ENCODE measurements at regions not wholly inside any gene's neighbourhood (a gene's known extent, or its start where the extent isn't known, plus 50 kb on each side); places are given as distances from the start of the nearest gene placed in this dataset.

DNA sequence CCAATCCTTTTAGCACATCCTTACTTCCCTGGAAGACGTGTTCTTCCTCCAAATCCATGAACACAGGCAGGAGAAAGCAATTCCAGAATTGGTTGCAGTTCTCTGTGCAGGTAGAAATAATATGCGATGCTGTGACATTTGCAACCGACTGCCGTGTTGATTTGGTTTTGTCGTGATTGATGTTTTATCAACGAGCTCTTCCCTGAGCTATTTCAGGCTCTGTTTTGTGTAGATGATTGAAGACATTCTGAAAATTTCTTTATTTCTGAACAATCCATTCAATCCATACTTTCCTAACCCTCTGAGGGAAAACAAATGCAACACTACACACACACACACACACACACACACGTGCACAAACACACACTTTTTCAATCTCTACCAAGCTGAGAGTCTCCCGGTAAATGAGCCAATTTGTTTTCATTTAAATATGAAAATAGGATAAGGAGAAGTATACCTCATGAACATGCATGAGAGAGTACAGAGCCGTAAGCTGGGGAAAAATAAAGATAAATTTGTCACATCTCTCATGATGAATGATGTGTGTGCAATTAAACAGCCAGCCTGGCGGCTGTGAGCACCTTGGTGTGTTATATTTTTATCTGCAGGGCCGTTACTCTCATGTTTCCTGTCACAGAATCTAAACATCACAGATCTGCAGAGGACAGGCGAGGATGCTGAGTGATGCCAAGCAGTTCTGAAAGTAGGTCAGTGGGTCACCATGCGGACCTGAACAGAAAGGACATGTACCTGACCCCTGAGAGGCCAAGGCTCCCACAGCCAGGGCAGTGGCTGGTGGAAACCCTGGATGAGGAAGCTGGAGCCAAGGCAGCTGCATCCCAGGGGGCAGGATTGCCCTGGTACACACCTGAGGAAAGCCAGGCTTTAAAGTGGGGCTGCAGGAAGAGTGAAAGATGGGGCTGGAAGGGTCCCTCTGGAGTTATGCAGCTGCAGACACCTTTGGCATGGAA is 64.8 kb downstream of the PDCL3 start:
- DNase-seq = peak in 1 of 5 experiments; percentile 14

DNA sequence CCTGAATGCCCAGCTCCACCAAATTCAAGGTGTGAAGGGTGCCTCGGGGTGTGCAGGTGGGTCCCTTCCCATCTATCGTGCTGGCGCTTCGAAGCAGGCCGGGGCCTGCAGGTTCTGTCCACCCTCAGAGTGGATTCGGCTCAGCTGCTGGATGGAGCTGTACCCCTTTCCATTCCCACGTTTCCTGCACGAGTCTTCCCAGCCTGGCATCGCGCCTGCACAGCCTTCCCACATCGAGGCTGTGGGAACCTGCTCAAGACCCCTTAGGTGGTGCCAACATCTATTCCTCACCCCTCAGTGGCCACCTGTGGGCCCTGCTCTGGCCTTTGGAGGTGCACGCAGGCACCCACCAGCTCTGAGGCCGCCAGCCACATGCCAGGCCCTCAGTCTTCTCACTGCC is 65.7 kb downstream of the PDCL3 start:
- no peak for DNase-seq

DNA sequence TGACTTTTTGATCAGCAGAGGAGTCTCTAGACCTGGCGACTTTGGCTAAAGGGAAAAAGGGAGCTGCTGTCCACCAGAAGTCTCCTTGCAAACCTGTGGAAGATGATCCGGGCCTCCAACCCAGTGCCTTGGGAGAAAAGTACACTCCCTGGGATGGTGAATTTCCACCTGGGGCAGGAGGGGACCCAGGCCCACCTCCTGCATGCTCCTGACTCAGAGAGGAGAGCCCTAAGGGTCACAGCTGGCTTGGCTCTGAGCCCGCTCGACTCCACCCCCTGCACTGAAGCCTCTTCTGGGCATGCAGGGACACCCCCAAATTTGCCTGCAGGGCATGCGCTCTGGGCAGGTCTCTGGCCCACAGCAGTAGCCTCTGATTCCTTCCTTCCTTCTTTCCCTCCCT is 66.5 kb downstream of the PDCL3 start:
- no peak for DNase-seq

DNA sequence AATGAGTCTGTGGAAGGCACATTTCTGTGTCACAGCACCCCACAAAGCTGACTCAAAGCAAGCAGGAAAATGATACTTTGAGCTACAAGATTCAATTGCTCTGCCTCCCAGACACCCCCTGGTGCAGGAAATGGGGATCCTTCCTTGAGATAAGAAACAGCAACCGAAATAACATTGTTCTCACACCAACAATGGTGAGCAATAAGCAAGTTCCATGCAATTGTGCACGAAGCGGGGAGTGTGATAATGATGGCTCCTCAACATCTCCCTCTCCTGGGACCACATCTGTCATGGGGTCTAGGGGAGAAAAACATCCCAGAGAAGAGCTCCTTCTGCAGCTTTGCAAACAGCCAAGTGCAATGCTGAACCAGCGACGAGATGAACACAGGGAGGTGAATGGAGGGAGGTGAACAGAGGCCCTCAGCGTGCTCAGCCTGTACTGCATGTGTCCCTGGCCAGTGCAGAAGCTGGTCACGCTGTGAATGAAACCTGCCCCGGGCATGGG is 67.7 kb downstream of the PDCL3 start:
- DNase-seq = peak in 1 of 5 experiments; percentile 91

DNA sequence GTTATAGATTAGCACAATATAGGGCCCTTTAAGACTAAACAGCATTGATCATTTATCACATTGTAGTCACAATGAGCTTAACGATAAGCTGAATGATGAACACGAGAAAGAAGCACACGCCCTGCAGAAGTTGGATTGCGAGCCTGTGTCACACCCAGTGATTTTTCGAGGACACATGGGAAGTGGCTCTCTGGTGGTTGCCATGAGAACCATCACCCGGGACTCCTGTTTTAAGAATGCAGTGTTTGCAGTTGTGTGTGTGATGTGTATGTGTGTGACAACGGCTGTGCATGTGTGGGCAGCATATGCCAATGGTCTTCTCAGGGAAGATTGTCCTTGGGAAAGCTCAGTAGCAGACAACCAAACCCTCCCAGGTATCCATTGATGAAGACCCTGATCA is 69.2 kb downstream of the PDCL3 start:
- no peak for DNase-seq

DNA sequence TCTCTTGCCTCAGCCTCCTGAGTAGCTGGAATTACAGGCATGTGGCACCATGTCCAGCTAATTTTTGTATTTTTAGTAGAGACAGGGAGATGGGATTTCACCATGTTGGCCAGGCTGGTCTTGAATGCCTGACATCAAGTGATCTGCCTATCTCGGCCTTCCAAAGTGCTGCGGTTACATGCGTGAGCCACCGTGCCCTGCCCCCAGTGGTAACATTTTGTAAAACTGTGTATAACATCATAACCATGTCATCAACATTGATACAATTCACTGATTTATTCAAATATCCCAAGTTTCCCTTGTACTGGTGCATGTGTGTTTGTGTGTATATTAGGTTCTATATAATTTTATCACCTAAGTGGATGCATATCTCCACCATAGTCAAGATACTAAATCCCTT is 70.0 kb downstream of the PDCL3 start:
- DNase-seq = no peak

DNA sequence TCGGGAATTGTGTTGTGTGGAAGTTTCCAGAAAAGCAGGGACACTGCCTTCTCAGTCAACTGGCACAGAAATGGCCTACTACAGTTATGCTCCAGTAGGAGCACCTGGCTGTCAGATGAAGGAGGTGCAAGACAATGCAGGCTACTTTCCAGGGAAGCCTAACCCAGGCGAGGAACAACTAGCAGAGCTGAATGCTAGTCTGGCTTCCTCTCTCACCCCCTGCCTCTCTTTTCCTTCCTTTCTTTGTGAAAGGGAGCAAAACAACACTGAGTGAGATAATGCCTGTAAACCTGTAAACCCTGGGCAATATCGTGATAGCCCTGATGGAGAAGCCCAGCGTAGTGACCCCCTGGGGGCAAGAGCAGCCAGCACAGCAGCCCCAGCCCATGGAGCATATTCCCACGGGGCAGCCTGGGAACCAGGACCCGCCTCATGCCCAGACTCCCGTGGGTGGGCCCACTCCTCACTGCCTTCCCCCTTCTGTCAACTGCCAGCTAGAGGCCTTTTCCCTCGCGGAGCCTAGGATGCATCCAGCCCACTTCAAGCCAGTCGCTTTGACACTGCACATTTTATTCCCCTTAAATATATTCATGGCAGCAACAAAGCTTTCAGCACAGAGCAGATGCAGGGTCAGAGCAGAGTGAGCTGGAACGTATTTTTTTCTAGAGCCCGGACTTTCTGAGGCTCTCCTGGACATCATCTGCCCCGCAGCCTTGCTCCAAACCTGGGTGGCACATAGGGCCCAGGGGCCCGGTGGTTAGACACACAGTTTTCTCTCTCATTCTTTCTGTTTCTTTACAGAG is 77.0 kb downstream of the PDCL3 start:
- no peak for DNase-seq

DNA sequence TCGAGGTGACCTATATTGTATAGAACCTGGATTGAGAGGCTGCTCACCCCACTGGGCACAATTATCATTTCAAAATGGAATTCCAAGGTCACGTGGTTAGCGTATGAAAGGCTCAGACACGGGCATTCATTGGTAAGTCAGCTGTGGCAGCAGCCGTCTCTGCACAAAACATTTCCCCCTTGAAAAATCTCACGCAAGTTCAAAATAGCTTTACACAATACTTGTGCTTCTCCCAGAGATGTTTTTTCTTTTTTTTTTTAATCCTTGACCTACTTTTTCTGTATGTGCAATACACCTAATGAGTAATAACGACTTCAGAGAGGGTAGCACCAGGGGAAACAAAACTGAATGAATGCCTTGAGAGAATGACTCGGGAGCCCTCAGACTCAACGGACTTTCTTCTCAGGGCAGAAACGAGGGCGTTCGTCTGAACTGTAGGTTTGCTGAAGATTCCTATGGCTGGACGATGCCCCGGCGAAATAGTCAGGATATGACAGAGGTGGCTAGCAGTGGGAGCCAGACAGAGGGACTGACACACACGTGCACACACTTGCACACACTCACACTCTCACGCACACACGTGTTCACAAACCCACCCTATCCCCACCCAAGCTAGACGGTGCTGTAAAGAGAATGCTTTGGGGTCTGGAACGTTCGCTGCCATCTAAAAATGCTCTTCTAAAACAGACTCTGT is 77.8 kb downstream of the PDCL3 start:
- DNase-seq = no peak

DNA sequence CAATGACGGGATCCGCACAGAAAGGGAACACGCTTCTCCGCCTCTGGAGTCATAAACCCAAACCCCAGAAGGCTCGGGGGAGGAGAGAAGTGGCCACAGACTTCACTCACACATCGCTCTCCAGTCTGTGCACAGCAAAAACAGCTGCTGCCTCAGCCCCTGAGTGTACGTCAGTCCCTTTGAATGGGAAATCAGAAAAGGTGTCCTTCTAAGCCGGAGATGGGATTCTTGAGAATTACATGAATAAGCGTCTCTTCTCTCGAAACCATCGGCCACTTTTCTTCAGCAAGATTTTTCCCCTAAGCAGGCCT is 78.3 kb downstream of the PDCL3 start:
- DNase-seq = no peak

DNA sequence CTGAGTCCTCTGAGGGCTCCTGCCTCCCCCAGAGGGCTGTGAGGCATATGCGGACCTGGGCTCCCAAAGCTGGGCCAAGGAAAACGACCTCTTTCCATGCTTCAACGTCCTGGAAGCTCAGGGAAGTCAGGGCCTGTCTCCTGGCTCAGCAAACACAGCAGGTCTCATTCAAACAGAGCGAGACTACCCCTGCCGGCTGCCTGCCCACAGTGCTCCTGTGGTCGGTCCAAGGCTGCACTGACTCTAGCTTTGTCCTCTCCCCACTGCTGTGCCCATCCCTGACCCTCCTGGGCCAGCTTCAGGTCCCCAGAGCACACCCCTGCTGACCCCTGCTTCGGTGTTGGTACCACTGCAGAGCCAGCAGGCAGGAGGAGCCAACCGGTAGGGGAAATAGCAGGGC is 79.6 kb downstream of the PDCL3 start:
- DNase-seq = no peak

DNA sequence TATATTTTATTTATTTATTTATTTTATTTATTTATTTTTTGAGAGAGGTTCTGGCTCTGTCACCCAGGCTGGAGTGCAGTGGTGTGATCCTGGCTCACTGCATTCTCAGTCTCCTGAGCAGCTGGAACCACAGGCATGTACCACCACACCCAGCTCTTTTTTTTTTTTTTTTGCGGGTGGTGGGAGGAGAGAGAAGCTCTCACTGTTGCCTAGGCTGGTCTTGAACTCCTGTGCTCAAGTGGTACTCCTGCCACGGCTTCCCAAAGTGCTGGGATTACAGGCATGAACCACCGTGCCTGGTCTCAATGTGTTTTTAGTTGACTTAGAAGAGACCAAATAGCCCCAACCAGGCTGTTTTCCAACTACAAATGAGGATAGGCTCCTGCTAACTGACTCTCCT is 80.7 kb downstream of the PDCL3 start:
- DNase-seq = peak in 2 of 5 experiments; percentile 31 to 40

DNA sequence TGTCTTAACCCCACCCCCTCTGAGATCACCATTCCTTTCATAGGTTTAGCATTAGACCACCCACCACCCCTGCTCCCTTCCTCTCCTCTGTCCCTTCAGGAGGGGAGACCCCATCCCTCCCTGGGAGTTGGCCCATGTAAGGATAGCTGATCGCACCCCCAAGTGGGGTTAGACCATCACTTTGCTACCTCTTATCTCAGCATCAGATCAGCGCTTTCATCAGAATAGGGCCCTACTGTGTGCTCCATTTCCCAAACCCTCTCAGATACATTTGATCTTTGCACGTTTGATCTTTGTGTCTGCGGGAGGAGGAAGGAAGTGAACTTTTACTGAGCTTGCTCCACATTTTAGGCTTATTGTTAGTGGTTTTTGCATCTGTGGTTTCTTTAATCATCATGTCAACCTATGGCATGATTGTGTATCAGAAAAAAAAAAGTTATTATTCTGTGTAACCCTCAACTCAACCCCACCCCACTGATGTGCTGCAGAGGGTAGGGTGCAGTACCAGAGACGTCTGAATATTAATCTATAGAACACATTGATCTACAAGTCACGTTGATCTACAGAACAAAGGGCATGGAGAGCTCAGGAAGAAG is 81.2 kb downstream of the PDCL3 start:
- DNase-seq = peak in 3 of 5 experiments; percentile 13 to 81 (median 73)

DNA sequence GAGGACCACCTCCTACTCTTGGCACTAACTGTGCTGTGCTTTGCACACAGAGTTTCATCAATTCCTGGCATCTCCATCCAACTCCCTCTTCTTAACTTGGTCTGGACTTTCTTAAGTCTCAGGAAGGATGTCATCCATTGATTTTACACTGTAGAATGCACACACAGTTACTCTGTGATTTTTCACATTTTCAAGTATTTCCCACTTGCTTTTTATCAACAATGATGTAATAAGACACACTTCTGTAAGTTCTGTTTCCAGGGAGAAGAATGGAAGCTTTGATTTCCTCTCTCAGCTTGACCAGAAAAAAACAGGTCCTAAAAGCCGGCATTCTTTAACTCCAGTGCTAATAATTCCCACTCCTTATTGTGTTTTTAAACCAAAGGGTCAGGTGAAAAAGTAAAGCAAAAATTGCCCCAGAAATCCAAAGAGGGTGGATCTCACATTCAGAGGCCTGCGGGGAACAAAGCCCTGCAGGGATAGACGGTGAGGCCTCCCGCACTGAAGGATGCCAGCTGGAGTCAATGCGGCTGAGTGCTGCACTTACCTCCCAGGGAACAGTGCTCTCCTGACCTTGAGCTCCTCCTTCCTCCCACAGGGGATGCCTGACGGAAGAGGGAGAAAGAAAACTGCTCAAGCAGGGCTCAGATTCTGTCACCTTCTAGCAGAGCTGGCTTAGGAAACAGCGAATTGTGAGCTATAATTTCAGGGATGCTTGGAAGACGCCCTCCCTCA is 83.1 kb downstream of the PDCL3 start:
- no peak for DNase-seq

DNA sequence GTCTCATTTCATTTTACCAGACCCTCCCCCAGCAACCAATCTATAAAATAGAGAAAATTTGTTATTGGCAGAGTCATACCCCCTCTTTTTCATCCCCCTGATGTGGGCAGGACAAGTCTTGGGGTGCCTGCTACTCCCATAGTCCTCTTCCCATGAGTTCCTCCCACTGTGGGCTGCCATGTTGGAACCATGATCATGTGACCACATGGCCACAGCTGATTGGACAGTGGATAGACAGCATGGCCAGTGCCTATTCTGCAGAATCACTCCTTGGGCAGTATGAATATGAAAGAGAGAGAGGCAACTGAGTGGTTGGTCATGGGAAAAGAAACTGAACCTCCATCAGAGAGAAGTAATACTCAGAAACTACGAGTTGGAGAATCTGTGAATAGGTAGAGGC is 84.9 kb downstream of the PDCL3 start:
- DNase-seq = no peak

DNA sequence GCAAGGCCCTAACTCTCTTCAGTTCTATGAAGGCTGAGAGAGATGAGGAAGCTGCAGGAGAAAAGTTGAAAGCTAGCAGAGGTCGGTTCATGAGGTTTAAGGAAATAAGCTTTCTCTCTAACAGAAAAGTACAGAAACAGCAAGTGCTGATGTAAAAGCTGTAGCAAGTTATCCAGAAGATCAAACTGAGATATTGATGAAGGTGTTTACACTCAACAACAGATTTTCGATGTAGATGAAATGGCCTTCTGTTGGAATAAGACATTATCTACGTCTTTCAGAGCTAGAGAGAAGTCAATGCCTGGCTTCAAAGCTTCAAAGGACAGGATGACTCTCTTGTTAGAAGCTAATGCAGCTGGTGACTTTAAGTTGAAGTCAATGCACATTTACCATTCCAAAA is 87.4 kb downstream of the PDCL3 start:
- DNase-seq = peak in 1 of 5 experiments; percentile 51

DNA sequence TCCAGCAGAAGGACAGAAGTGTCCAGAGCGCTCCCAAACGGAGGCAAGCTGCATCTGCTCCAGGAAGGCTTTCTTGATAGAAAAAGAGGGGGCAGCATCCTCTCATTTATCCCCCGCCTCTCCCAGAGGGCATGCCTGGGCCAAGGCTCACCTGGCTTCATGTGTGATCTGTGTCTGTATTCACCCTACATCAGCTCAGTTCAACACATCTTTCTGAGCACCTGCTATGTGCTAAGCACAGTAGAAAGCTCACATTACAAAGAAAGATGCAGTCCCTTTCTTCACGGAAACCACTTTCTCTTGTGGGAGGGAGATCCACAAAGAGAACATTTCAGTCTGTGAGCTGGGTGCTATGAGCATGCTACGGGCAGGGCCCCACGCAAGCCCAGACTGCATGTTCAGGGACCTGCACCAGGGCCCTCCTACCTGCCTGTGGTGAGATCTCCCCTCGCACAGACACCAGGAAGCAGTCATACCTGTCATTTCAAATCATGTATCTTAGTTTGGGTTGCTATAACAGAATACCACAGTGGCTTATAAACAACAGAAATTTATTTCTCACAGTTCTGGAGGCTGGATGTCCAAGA is 90.7 kb downstream of the PDCL3 start:
- DNase-seq = peak in 1 of 5 experiments; percentile 44

DNA sequence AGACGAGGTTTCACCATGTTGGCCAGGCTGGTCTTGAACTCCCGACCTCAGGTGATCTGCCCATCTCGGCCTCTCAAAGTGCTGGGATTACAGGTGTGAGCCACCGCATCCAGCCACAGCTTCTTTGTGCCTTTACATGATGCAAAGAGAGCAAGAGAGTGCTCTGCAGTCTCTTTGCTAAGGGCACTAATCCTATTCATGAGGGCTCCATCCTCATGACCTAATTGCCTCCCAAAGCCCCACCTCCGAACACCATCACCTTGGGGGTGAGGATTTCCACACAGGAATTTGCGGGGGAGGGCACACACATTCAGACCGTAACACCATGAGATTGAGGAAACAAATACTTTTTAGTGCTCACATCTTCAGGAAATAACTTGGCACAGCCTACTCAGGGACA is 91.8 kb downstream of the PDCL3 start:
- no peak for DNase-seq

DNA sequence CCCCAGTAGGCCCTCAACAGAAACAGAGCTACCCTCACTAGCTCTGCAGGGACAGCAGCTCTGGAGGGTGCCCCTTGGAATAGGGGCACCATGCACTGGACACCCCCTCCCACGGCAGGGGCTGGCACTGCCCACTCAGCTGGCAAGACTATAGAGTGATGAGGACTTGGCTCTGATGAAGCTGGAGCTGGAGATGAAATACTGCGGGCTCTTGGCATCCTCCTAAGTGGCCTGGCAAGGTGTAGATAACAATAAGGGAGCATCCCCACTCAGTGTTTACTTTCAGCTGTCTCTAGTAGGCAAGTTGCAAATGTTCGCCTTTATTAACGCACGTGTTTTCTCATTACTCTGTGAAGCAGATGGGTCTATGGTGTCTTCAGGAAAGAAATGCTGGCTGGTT is 92.7 kb downstream of the PDCL3 start:
- DNase-seq = no peak

DNA sequence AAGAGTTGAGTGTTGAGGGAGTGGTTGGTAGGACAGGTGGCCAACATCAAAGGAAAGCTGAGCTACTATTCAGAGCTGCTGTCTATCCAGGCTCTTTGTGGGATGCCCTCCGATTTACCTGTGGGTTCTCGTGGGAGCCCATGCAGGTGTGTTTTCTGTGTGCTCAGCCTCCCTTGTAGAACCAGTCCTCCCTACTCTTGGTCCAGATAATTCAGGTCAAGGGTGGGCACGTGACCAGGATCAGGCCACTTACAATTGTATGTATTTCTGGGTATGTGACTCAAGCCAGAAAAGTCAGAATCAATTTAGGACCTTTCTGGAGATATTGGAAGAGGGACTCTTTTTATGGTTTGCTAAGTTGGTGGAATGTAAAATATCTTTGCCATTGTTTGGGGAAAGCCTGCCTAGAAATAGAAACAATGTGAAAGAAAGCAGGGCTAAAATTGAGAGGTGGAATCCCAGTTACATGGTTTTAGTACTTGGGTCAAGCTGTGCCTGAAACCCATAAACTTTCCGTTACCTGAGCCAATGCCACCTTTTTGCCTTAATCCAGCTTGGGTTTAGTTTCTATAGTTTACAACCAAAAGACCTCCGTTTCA is 93.2 kb downstream of the PDCL3 start:
- DNase-seq = no peak

DNA sequence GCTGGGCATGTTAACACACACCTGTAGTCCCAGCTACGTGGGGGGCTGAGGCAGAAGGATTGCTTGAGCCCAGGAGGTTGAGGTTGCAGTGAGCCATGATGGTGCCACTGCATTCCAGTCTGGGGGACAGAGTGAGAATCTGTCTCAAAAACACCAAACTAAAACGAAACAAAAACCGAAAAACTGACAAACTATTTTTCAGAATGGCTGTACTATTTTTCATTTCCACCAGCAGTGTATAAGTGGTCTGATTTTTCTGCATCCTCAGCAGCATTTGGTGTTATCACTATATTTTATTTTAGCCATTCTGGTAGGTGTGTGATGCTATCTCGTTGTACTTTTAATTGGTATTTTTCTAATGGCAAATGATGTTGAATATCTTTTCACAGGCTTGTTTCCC is 95.2 kb downstream of the PDCL3 start:
- no peak for DNase-seq
